ENCODE measurements at regions not wholly inside any gene's neighbourhood (a gene's known extent, or its start where the extent isn't known, plus 50 kb on each side); places are given as distances from the start of the nearest gene placed in this dataset.

DNA sequence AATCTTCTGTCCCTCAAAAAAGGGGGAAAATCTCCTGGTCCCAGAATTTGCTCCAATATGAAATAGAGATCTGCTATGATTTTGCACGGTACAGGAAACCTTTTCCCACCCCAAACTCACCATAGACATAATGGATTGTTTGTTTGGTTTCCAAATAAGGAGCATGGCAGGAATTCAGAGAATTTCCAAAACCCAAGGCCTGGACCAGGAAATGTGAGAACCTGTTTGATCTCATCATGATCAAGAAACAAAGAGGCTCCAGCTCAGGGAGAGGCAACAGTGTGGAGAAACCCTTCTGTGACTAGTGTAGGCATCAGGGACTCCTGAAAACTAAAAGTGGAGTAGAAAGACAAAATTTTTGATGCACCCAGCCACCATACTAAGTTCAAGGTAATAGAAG, 1548.1 kb upstream of the LRRTM3 start:
- Histone ChIP-seq H3K36me3 (replicated peaks in 1 of 2; ENCODE audit: insufficient read depth in 1 of 2, low read depth in 2 of 2) (no peaks in the 10 kb centered on the region), H3K27ac (no peak overlapping the region), H3K9me3 (no peaks in the 10 kb centered on the region), H3K4me1 (no peaks in the 10 kb centered on the region), H3K27me3 (no peaks in the 10 kb centered on the region), H3K4me3 (no peak overlapping the region)
- intact Hi-C loops (cut with DNase I): no loop called here
- ATAC-seq (no peak), DNase-seq (no peak)
- TF ChIP-seq POLR2A (IDR thresholded peaks at IDR 0.05): no peak
- TF ChIP-seq, protein P1, sequence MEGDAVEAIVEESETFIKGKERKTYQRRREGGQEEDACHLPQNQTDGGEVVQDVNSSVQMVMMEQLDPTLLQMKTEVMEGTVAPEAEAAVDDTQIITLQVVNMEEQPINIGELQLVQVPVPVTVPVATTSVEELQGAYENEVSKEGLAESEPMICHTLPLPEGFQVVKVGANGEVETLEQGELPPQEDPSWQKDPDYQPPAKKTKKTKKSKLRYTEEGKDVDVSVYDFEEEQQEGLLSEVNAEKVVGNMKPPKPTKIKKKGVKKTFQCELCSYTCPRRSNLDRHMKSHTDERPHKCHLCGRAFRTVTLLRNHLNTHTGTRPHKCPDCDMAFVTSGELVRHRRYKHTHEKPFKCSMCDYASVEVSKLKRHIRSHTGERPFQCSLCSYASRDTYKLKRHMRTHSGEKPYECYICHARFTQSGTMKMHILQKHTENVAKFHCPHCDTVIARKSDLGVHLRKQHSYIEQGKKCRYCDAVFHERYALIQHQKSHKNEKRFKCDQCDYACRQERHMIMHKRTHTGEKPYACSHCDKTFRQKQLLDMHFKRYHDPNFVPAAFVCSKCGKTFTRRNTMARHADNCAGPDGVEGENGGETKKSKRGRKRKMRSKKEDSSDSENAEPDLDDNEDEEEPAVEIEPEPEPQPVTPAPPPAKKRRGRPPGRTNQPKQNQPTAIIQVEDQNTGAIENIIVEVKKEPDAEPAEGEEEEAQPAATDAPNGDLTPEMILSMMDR (IDR thresholded peaks at IDR 0.05): no peak
- 22 to 24% methylated on average over 1 of the region's 1 CpG for WGBS, 2 donors

DNA sequence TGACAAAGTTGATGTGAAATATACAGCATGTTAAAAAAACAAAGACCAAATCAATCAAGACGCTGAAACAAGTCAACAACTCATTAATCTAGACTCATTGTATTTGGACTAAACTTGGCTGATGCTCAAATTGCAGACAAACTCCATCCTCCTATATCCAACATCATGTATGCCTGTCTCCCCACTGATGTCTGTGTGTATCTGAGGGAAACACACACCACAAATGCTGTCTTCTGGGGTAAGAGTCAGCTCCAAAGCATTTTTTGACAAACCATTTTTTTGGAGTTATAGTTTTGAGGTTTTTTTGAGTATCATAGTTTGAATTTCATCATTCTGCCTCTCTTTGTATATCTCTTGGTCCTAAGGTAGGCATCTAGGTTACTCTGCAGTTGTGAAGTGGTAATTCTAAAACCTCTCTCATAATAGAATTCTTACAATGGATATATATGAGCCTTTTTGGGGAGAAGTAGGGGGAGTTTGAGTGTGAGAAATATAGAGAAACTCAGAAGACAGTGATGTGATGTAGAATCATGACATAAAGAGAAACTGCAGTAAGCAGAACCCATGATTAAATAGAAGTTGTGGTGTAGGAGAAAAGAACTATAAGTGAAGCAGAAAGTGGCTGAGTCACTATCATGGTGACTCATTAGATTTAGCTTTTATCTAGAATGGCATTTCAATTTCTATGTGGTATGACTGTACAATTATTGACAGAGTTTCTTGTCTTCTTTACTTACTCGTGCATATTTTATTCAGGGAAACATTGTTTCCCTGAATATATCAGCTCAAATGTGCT, 1531.1 kb upstream of the LRRTM3 start:
- no peak for DNase-seq

DNA sequence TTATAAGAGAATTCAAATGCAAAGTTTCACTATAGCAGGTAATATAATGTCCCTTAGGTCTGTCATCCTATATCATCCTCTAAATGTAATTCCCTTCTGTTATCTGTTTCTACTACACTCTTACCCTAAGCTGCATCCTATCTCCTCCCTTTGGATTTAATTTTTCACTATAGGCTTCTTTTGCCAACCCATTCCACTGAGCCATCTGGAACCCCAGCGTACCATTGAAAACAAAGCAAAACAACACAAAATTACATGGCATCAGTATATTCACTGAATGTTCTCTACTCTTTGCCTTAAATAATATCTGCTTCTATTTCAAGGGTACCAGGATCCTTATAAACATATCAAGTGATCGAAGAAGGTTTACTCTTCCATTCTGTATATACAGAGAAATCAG, 1530.2 kb upstream of the LRRTM3 start:
- DNase-seq (no peak), ATAC-seq (no peak)
- Histone ChIP-seq H3K27ac (no peak overlapping the region), H3K36me3 (replicated peaks in 1 of 2; ENCODE audit: insufficient read depth in 1 of 2, low read depth in 2 of 2) (no peaks in the 10 kb centered on the region), H3K9me3 (no peaks in the 10 kb centered on the region), H3K27me3 (no peaks in the 10 kb centered on the region), H3K4me1 (no peaks in the 10 kb centered on the region), H3K4me3 (no peak overlapping the region)
- TF ChIP-seq POLR2A (IDR thresholded peaks at IDR 0.05): no peak
- TF ChIP-seq, protein P1 (IDR thresholded peaks at IDR 0.05): no peak
- WGBS, 2 donors: 89 to 95% methylated on average over 2 of the region's 2 CpGs
- intact Hi-C loops (cut with DNase I): no loop called here

More for the DNA sequence above, 1531.1 kb upstream of the LRRTM3 start:
- Histone ChIP-seq H3K27me3 (no peaks in the 10 kb centered on the region), H3K4me3 (no peak overlapping the region), H3K36me3 (replicated peaks in 1 of 2; ENCODE audit: insufficient read depth in 1 of 2, low read depth in 2 of 2) (no peaks in the 10 kb centered on the region), H3K27ac (no peak overlapping the region), H3K4me1 (no peaks in the 10 kb centered on the region), H3K9me3 (no peaks in the 10 kb centered on the region)
- TF ChIP-seq POLR2A (IDR thresholded peaks at IDR 0.05): no peak
- TF ChIP-seq, protein P1 (IDR thresholded peaks at IDR 0.05): no peak
- intact Hi-C loops (cut with DNase I): no loop called here
- WGBS, 2 donors: 11 to 16% methylated on average over 2 of the region's 2 CpGs
- ATAC-seq: no peak

DNA sequence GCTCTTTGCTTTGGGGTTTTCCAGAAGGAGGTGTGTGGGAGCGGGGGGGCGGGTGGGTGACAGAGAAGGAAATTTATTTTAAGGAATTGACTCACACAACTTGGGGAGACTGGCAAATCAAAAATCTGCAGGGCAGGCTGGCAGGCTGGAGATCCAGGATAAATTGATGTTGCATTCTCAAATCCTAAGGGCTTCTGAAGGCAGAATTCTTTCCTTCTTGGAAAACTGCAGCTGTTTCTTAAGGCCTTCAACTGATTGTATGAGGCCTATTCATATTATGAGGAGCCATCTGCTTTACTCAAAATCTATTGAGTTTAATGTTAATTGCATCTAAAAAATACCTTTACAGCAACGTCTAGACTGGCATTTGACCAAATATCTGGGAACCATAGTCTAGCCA, 1528.8 kb upstream of the LRRTM3 start:
- Histone ChIP-seq H3K4me1 (no peaks in the 10 kb centered on the region), H3K36me3 (replicated peaks in 1 of 2; ENCODE audit: insufficient read depth in 1 of 2, low read depth in 2 of 2) (no peaks in the 10 kb centered on the region), H3K4me3 (no peak overlapping the region), H3K27ac (no peak overlapping the region), H3K9me3 (no peaks in the 10 kb centered on the region), H3K27me3 (no peaks in the 10 kb centered on the region)
- TF ChIP-seq POLR2A (IDR thresholded peaks at IDR 0.05): no peak
- TF ChIP-seq, protein P1 (IDR thresholded peaks at IDR 0.05): no peak
- ATAC-seq (no peak), DNase-seq (no peak)
- intact Hi-C loops (cut with DNase I): no loop called here
- 71 to 73% methylated on average over 3 of the region's 3 CpGs for WGBS, 2 donors

DNA sequence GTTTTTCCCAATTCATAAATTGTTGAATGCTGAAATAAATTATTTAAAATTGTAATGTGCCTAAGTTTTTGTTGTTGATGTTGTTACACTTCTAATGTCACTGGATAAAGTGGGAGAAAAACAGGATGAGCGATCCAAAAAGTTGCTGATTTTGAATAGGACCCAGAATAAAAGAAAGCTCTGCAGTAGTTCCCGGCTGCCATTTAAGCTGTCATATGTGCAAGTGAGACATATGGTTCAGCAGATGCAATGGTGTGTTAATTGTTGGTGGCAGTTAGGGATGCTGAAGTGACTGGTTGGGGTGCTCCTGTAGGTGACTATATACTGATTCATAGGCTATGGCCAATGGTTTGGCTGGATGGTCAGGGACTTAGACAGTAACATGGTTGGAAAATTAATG, 1517.4 kb upstream of the LRRTM3 start:
- no peak for DNase-seq
- H3K4me1 ChIP-seq: no peaks in the 10 kb centered on the region
- H3K27me3 ChIP-seq: no peaks in the 10 kb centered on the region
- no peaks in the 10 kb centered on the region for H3K36me3 ChIP-seq (replicated peaks in 1 of 2; ENCODE audit: insufficient read depth in 1 of 2, low read depth in 2 of 2)
- whole genome bisulfite sequencing, 2 donors: 64 to 95% methylated on average over 2 of the region's 2 CpGs
- H3K4me3 ChIP-seq: no peak overlapping the region
- no peak for ATAC-seq
- no peak overlapping the region for H3K27ac ChIP-seq
- no peaks in the 10 kb centered on the region for H3K9me3 ChIP-seq
- intact Hi-C loops (cut with DNase I): no loop called here
- TF ChIP-seq, protein P1 (IDR thresholded peaks at IDR 0.05): no peak
- no peak for TF ChIP-seq POLR2A (IDR thresholded peaks at IDR 0.05)

Data from body of pancreas (tissue), 4 donors.